GM19193 (cell line): ENCODE measurements at regions not wholly inside any gene's neighbourhood (a gene's known extent, or its start where the extent isn't known, plus 50 kb on each side); places are given as distances from the start of the nearest gene placed in this dataset.

Experiments used
- POLR2A ChIP-seq: IDR thresholded peaks from 4 replicates; pipeline ENCODE4 v1.6.1; 2011; ENCODE audit not compliant: insufficient read depth, insufficient read length; ENCODE audit errors: extremely low read depth

DNA sequence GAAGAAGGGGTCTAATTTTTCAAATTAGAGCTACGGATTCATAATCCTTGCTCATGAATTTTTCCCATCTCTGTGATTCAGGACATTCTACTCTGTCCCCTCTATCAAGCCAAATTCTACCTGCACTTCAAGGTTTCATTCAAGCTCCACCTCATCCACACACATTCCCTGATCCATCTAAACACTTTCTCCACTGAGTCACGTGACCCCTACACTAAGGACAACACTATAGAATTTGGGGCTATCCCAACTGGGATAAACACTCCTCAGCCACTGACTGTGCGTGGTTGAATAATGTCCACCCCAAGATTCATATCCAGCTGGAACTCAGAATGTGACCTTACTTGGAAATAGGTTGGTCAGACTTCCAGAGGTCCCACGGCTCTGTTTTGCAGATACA lies 159.9 kb upstream of the ACVR2A start:
- no peak for TF ChIP-seq POLR2A

DNA sequence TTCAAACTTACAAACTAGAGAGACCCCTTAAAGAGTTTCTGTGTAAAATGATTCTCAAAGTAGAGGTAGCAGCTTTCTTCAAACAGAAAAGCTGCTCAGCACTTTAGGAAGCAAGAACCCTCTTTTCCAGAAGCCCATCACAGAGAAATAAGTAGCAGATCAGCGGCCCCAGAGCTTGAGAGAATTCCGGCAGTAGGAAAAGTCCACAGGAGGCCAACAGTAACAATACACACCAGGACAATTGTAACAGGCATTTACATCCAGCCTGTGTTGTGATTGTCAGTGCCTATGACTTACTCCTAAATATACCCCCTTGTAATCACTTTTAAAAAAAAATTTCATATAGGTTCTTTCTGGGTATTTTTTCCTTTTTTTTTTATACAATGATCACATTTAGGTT lies 161.4 kb upstream of the ACVR2A start:
- TF ChIP-seq POLR2A: no peak

DNA sequence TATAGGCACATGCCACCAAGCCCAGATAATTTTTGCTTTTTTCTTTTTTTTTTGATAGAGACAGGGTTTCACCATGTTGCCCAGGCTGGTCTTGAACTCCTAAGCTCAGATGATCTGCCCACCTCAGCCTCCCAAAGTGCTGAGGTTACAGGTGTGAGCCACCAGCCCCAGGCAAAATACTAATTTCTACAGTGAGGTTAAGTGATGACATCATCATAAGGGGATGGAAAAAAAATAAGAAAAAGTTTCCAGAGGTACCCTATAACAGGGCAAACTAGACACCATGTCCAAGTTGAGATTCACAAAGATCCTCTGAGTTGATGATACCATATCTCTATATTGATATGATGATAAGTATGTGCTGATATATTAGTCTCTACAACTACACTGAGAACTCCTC lies 163.7 kb upstream of the ACVR2A start:
- no peak for TF ChIP-seq POLR2A

DNA sequence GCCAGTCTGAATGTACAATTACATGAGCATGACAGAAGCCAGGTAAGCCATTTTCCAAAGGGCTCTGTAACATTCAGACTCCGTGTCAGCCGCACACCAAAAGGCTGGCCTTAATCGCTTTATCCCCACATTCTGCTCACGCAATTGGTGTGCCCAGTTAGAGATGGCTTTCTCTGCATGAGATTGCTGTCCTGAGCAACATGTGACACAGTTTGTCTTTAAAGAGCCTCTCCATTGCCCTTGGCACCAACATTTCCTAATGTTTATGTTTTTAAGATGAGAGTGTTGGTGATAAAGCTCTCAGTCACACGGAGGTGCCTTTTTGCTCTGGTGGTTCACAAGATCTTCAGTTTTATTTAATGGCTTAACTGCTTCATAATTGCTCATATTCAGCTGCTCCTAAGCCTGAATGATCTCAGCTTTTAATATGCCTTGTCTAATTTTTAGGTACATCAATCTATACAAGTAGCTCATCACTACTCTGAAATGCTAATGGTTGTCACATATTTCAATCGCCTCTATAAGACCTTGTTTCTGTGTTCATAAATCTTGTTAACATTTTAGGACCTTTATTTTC lies 164.8 kb upstream of the ACVR2A start:
- TF ChIP-seq POLR2A: no peak

DNA sequence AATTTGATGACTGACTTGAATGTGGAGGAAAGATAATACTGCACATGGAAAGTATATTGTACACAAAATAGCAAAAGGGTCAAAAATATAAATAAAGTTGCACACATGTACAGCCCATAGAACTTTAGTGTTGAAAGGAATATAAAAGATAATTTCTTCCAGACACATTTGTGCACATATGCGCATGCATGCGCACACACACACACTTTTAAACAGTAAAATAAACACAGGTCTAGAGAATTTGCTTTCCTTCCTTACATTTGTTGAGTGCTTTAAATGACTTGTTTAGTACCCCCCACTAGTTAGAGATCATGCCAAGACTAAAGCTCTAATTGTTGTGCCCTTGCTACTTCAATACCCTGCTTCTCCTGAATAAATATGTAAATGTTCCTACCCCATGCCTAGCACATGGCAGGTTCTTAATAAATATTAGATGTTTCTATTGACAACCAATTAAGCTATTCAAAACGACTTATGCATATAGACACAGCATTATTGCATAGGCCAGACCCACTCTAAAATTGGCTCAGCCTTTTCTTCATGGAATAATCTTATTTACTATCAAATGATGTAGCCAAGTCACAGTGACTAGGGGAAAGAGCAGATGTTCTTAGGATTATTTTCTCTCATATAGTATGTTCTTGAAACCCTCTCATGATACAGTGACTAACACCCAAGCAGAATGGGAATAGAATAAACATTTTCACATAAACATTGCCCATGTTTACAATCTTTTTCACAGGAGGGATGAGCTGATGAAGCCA lies 165.5 kb upstream of the ACVR2A start:
- TF ChIP-seq POLR2A: no peak

DNA sequence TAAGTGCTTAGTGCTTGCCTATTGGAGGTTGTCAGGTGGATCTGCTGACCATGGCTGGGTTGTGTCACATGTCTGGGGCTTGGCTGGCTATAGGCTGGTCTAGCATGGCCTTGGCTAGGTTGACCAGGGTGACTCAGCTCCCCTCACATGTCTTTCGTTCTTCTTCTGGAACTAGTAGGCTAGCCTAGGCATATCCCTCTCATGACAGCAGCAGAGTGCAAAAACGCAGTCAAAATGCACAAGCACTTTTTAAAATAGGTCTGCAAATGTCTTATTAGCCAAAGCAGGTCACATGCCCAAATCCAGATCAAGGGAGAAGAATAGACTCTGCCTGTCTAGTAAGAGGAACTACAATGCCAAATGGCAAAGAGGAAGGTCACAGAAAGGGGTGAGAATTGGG lies 179.7 kb upstream of the ACVR2A start:
- no peak for TF ChIP-seq POLR2A

DNA sequence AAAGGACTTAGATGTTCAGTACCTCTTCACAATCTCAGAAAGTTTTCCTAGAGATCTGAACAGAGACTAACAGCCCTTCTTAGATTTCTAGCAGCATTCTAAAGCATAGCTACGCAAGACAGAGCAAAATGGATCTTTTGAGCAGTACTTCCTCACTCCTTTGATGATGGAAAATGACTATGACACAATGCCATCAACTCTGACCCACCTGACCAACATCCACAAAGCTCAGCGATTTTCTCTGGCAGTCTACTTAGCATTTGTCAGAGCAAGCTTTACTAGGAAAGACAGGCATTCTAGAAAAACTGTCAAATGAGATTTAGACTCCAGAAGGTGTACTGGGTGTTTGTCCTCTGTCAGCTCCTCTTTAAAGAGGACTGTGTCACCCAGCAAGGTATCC lies 180.9 kb upstream of the ACVR2A start:
- TF ChIP-seq POLR2A: no peak

DNA sequence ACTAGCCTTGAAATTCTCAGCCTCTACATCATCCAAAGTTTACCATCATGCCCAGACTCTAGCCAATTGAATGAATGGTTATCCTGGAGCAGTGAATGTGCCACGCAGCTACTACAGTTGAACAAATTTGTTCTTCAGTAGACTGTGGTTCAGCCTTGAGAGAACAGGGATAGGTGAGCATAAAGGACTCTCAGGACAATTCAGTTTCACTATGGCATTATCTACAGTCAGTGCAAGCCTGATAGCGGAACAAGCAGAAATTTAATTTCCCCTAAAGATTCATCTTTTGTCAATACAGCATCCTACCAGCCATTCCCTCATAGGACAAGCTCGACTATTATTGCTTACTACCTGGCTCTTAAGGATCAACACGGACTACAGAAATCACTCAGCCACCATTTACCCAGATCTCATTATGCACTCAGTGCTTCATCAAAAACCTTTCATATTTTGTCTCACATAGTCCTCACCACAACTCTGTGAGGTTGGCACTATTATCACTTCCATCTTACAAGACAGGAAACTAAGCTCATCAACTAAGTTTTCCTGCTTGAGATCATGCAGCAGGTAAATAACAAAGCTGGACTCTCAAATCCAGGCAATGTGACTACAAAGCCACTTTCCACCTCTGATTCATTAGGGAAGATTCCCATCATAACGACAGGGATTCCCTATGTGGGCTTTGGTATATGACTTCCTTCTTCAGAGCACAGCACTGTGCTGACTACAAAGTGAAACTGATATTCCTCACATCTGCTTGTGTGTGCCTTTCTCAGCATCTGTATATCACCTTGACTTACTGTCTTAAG lies 181.5 kb upstream of the ACVR2A start:
- TF ChIP-seq POLR2A: no peak

DNA sequence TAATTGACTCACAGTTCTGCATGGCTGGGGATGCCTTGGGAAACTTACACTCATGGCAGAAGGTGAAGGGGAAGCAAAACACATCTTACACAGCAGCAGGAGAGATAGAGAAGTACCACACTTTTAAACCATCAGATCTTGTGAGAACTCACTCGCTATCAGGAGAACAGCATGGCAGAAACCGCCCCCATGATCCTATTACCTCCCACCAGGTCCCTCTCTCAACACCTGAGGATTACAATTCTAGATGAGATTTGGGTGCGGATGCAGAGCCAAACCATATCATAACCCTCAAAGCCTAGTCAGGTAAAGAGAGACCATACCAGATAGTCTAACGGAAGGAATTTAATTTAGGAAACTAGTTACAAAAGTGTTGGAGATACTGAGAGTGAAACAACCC lies 182.6 kb upstream of the ACVR2A start:
- TF ChIP-seq POLR2A: no peak

DNA sequence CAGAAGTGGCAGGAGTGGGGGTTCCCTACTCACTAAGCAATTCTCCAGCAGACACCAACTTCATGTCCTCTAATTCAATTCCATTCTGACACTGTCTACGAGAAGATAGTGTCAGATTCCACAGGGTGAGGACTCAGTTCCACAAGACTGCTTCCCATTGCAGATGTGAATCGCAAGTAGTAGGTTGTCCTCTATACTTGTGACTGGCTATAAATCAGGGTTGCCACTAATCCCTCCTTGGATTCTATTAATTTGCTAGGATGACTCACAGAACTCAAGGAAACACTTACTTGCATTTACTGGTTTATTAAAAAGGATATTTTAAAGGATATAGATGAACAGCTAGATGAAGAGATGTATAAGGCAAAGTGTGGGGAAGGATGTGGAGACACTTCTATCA lies 184.1 kb upstream of the ACVR2A start:
- no peak for TF ChIP-seq POLR2A

DNA sequence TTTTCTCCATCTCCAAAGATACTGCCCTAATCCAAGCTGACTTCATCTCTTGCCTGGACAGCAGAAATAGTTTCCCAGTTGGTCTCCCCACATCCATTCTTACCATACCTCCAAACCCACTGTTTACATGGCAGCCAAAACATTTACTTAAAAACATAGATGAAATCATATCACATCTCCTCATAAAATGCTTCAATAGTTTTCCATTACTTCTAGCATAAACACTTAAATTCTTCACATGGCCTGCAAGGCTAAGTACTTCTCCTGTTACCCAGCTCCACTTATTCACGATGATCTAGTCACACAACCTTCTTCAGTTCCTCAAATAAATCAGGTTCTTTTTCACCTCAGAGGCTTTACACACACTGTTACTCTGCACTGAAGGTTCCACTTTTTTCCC lies 185.8 kb upstream of the ACVR2A start:
- TF ChIP-seq POLR2A: no peak

DNA sequence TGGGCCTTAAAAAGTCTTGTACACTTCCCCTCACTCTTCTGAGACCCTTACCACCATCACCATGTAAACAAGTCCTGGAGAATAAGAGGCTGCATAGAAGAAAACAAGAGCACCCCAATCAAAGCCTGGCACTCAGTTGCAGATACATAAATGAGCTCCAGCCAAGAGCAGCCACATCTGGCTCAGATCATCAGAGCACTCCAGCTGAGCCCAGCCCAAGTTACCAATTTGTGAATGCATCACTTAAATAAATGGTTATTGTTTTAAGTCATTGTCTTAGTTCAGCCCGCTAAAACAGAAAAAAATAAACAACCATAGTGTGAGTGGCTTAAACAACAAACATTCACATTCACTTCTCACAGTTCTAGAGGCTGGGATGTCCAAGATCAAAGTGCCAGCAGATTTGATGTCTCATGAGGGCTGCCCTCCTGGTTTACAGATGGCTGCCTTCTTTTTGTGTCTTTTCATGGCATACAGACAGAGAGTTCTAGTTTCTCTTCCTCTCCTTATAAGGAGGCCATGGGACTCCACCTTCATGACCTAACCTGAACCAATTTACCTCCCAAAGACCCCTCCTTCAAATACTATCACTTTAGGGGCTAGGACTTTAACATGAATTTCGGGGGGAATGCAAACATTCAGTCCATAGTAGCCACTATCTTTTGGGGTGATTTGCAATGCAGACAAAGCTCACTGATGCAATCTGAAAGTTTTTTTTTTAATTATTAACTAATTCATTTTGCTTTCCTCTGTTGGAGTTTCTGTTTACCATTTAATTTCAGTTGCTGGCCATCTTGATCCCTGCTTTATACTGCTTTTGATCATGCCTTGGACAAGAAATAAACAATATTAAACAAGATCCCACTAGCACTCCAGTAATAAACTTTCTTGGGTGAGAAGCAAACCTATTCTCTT lies 187.5 kb upstream of the ACVR2A start:
- no peak for TF ChIP-seq POLR2A

DNA sequence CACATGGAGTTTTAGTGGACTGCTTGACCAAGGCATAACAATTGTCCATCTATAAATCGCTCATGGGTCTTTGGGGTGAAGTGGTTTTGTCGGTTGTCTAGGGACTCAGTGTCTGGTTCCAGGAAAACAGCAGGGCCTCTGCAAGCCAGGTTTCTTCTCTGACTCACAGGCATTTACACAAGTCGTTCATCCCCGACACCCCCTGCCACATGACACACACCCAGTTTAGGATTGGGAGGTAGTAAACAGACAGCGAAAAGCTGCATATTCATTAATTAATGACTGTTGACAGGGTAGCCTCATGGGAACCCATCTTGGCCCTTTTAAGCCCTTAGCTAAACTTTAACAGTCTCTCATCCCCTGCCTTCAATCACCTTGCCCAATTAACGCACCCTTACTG lies 194.8 kb upstream of the ACVR2A start:
- no peak for TF ChIP-seq POLR2A

DNA sequence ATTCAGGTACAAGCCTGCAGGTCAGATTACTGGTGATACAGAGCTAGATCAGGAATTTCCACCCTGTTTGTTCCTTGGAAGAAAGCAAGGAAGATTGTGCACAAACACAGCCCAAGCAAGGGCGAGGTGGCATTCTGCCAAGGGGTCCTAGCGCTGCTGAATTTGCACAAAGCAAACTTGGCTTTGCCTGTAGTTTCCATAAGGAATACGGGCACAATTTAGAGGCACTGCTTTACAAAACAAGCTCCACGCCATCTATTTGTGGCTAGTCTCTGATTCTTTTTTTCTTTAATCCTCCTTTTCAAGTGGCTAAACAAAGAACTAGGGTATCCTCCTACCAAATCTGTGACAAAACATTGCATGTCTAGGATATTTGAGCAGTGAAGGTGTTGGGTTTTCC lies 195.5 kb upstream of the ACVR2A start:
- no peak for TF ChIP-seq POLR2A

DNA sequence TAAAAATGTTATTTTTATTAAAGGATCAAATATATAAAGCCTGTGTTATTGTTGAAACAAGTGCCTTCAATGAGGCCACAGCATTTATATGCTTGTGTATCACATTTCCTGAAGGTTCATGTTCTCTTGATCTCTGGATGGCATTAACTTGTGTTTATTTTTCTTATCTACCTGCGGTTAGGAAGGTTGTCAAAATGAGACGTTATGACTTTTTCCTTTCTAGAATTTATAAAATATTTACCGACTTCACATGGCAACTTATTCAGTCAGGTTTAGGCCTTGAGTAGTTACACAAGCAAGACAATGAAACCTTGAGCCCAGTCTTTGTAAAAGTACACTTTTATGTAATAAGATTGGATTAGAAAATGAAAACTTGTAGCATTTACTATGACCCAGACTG lies 196.4 kb upstream of the ACVR2A start:
- TF ChIP-seq POLR2A: no peak
